ENCODE measurements at regions not wholly inside any gene's neighbourhood (a gene's known extent, or its start where the extent isn't known, plus 50 kb on each side); places are given as distances from the start of the nearest gene placed in this dataset.

- CTCF ChIA-PET: no interaction called here
- ATAC-seq (ENCODE audit: poor library complexity): no peak
- H3K36me3 Mint-ChIP-seq (ENCODE audit: low read depth): no peaks in the 10 kb centered on the region
These were observed 416.0 kb downstream of the PRDM5 start for GRCh38 chr4:120506536-120506935.

GRCh38 chr4:120498678-120499077, 423.8 kb downstream of the PRDM5 start:
- TF ChIP-seq, protein P1, sequence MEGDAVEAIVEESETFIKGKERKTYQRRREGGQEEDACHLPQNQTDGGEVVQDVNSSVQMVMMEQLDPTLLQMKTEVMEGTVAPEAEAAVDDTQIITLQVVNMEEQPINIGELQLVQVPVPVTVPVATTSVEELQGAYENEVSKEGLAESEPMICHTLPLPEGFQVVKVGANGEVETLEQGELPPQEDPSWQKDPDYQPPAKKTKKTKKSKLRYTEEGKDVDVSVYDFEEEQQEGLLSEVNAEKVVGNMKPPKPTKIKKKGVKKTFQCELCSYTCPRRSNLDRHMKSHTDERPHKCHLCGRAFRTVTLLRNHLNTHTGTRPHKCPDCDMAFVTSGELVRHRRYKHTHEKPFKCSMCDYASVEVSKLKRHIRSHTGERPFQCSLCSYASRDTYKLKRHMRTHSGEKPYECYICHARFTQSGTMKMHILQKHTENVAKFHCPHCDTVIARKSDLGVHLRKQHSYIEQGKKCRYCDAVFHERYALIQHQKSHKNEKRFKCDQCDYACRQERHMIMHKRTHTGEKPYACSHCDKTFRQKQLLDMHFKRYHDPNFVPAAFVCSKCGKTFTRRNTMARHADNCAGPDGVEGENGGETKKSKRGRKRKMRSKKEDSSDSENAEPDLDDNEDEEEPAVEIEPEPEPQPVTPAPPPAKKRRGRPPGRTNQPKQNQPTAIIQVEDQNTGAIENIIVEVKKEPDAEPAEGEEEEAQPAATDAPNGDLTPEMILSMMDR (IDR thresholded peaks at IDR 0.05): no peak
- intact Hi-C loops (cut with DNase I, micrococcal nuclease): no loop called here

More at GRCh38 chr4:120506536-120506935, 416.0 kb downstream of the PRDM5 start:
- Mint-ChIP-seq H3K27ac (no peak overlapping the region), H3K4me1 (ENCODE audit: low read depth) (no peaks in the 10 kb centered on the region), H3K27me3 (no peaks in the 10 kb centered on the region), H3K4me3 (no peak overlapping the region), H3K9me3 (peaks cover 3% of the 10 kb centered on the region)
- TF ChIP-seq, protein P1 (IDR thresholded peaks at IDR 0.05): no peak
- no peak for DNase-seq
- H3K4me1 ChIP-seq (ENCODE audit: insufficient read depth, low read length): no peaks in the 10 kb centered on the region
- H3K9me3 ChIP-seq (ENCODE audit: control insufficient read depth in 1 of 2, insufficient read depth in 1 of 2, low read length in 2 of 2): peaks cover 4 to 5% of the 10 kb centered on the region in 2 experiments
- POLR2A ChIA-PET: no interaction called here
- H3K27ac ChIP-seq (ENCODE audit: low read depth in 1 of 2, low read length in 2 of 2): no peak overlapping the region
- H3K27me3 ChIP-seq (ENCODE audit: control insufficient read depth in 1 of 2, insufficient read depth in 2 of 2, low read length in 2 of 2): peaks cover 0 to 2% of the 10 kb centered on the region in 2 experiments
- H3K4me3 ChIP-seq (ENCODE audit: low read length): no peak overlapping the region
- no peaks in the 10 kb centered on the region for H3K36me3 ChIP-seq (ENCODE audit: insufficient read depth, low read length)
- intact Hi-C loops (cut with DNase I, micrococcal nuclease): no loop called here

DNA sequence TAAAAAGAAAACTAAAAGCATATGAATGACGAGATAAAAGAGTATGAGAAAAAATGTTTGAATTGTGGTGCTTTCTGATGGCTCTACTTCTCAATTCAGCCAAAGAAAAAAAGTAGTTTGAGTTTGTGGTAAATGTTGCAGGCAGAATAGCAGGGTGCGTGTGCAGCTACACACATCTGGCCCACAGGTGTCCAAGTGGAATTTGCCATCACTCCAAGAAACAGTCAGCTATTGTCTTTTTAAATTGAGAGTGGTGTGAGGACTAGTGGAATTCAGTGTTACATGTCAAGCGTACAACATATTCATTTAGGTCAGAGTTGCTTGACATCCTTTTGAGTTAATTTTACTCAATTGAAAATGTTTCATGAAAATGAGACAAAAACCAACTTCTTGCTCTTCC, 424.8 kb upstream of the MAD2L1 start:
- POLR2A ChIA-PET: no interaction called here

More at GRCh38 chr4:120498678-120499077, 423.8 kb downstream of the PRDM5 start:
- POLR2A ChIA-PET: interaction anchor here (0.6 kb wide), 1 partner anchor 20 kb away, joined by 3 read pairs; no protein-coding TSS in a partner anchor
- Mint-ChIP-seq H3K4me3 (no peak overlapping the region), H3K4me1 (ENCODE audit: low read depth) (no peaks in the 10 kb centered on the region), H3K27ac (no peak overlapping the region), H3K27me3 (peaks cover 6% of the 10 kb centered on the region), H3K36me3 (ENCODE audit: low read depth) (no peaks in the 10 kb centered on the region), H3K9me3 (no peaks in the 10 kb centered on the region)
- no peaks in the 10 kb centered on the region for H3K27me3 ChIP-seq (ENCODE audit: control insufficient read depth in 1 of 2, insufficient read depth in 2 of 2, low read length in 2 of 2)
- DNase-seq (no peak), ATAC-seq (ENCODE audit: poor library complexity) (no peak)
- no peak overlapping the region for H3K27ac ChIP-seq (ENCODE audit: low read depth in 1 of 2, low read length in 2 of 2)
- H3K4me3 ChIP-seq (ENCODE audit: low read length): no peak overlapping the region
- CTCF ChIA-PET: interaction anchor here (1.5 kb wide), 1 partner anchor 10 kb away, joined by 3 read pairs; no protein-coding TSS in a partner anchor
- no peaks in the 10 kb centered on the region for H3K4me1 ChIP-seq (ENCODE audit: insufficient read depth, low read length)
- peaks cover 0 to 2% of the 10 kb centered on the region in 2 experiments for H3K9me3 ChIP-seq (ENCODE audit: control insufficient read depth in 1 of 2, insufficient read depth in 1 of 2, low read length in 2 of 2)
- H3K36me3 ChIP-seq (ENCODE audit: insufficient read depth, low read length): no peaks in the 10 kb centered on the region

More for the DNA sequence above, 424.8 kb upstream of the MAD2L1 start:
- H3K27ac ChIP-seq (ENCODE audit: low read depth in 1 of 2, low read length in 2 of 2): no peak overlapping the region
- Mint-ChIP-seq H3K36me3 (ENCODE audit: low read depth) (no peaks in the 10 kb centered on the region), H3K4me3 (no peak overlapping the region), H3K4me1 (ENCODE audit: low read depth) (no peaks in the 10 kb centered on the region), H3K27ac (no peak overlapping the region), H3K9me3 (no peaks in the 10 kb centered on the region), H3K27me3 (no peaks in the 10 kb centered on the region)
- no peak overlapping the region for H3K4me3 ChIP-seq (ENCODE audit: low read length)
- intact Hi-C loops (cut with DNase I, micrococcal nuclease): no loop called here
- no peaks in the 10 kb centered on the region for H3K36me3 ChIP-seq (ENCODE audit: insufficient read depth, low read length)
- no peak for ATAC-seq (ENCODE audit: poor library complexity)
- no peaks in the 10 kb centered on the region for H3K9me3 ChIP-seq (ENCODE audit: control insufficient read depth in 1 of 2, insufficient read depth in 1 of 2, low read length in 2 of 2)
- H3K4me1 ChIP-seq (ENCODE audit: insufficient read depth, low read length): no peaks in the 10 kb centered on the region
- DNase-seq: no peak
- CTCF ChIA-PET: no interaction called here
- no peaks in the 10 kb centered on the region for H3K27me3 ChIP-seq (ENCODE audit: control insufficient read depth in 1 of 2, insufficient read depth in 2 of 2, low read length in 2 of 2)
- TF ChIP-seq, protein P1 (IDR thresholded peaks at IDR 0.05): no peak
